CD4-positive, alpha-beta T cell treated with Interferon gamma for 1 hour (primary cell): ENCODE measurements at regions not wholly inside any gene's neighbourhood (a gene's known extent, or its start where the extent isn't known, plus 50 kb on each side); places are given as distances from the start of the nearest gene placed in this dataset.
"Not testable (repeated sequence)": the region's sequence is repeated elsewhere in the genome, so short reads cannot be mapped to it uniquely, and the experiment has no call there.

Source experiments
- DNase-seq: peaks from one replicate; pipeline ENCODE4 v3.0.0-alpha.2; 2020

DNA sequence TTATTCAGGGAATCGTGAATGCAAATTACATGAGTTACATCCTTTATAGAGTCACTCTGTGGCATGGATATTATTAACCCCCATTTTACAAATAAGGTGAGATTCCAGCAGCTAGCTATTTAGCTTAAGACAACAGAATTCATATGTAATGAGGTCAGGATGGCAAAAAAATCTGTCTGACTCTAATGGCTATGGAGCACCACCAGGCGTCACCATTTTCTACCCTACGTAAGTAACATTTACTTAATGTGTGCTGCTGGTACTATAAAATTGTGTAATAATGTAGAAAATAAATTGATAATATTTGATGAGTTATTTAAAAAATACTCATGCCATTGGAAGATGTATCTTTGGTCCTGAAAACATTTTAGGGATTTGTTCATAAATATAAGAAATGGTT lies 2040.1 kb upstream of the LRRTM1 start:
- no peak for DNase-seq

DNA sequence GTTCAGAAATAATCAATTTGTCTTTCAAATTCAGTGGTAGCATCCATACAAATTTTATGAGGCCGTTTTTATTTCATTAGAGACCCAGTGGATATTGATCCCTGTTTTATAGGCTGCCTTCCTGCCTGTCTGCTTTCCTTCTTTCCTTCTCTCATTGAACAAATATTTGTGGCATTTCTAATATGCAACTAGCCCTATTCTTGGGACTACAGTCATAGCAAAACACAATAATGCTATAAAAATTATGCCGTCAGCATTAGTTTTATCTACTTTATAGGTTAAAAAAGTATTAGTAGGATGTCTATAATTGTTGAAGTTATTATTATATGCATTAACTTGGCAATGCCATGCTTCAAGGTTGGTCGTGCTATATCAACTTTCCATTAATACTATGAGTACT lies 2037.8 kb upstream of the LRRTM1 start:
- DNase-seq, result no peak

- DNase-seq, result no peak
Observed at GRCh38 chr2:82340578-82341053, 2036.1 kb upstream of the LRRTM1 start.

DNA sequence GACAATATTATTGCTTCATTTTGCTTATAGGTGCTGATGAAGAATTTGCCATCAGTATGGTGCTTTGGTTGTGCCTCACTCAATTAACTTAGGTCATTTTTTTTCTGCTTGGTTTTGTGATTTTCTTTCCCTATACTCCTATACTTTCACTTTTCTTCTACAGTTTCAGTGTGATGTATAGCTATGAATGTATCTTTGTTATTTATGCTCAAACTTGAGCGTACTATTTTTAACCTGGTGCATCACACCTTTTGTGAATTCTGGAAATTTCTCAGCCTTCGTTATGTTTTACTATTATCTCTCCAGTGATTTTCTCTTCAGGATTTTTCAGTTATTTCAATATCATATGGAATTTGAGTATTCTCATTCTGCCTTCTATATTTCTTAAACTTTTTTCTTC lies 2035.3 kb upstream of the LRRTM1 start:
- no peak for DNase-seq

GRCh38 chr2:82333697-82334096 lies 2029.1 kb upstream of the LRRTM1 start:
- DNase-seq, result no peak

DNA sequence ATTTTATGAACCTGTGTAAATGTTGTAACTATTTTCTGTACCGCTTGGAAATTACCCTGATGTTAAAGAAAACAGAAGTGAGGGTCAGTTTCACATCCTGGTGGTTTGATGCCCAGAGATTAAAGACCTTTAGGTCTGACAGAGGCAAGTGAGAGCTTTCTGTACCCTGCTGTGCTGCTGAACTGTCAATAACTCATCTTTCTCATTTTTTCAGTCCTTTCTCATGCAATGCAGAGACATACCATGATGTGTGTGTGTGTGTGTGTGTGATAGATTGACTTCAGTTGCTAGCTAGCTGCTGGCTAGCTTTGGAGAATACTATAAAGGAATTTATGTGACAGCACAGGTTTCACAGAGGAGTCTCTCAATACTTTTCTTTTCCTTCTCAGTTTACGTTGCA lies 2025.6 kb upstream of the LRRTM1 start:
- DNase-seq, result no peak

- not testable (repeated sequence) for DNase-seq
Observed at GRCh38 chr2:82326180-82326767, 2021.7 kb upstream of the LRRTM1 start.

DNA sequence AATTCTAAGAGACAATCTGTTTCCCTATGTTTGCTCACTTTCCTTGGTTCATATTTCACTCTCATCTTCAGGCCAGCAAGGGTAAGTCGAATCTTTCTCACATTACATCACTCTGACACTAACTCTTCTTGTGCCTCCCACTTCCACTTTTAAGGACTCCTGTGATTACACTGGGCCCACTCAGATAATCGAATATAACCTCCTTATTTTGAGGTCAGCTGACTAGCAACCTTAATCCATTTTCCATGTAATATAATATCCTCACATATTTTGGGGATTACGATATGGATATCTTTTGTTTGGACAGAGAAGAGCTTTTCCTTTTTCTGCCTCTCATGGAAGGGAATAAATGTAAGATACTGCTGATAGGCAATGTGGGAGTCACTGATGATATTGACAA lies 2015.7 kb upstream of the LRRTM1 start:
- no peak for DNase-seq

DNA sequence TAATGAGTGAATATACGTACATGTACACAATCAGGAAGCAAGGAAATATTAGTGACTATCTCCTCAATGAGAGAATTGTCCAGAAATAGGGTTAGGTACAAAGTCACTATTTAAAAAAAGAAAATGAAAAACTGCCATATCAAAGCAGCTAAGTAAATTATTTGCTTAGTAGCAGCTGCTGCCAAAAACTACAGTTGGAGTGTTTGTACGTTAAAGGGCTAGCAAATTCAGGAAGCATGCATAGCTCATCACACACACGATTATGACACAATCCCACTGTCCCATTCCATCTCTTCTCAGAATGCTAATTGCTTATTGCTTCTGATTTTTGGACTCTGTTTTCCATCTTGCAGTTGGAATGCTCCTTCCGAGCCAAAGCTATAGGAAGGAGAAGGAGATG lies 2012.5 kb upstream of the LRRTM1 start:
- no peak for DNase-seq

- no peak for DNase-seq
Observed at GRCh38 chr2:82316586-82316985, 2012.0 kb upstream of the LRRTM1 start.

GRCh38 chr2:82314836-82315472 lies 2010.4 kb upstream of the LRRTM1 start:
- no peak for DNase-seq

- no peak for DNase-seq
Observed at GRCh38 chr2:82307511-82307910, 2003.0 kb upstream of the LRRTM1 start.

DNA sequence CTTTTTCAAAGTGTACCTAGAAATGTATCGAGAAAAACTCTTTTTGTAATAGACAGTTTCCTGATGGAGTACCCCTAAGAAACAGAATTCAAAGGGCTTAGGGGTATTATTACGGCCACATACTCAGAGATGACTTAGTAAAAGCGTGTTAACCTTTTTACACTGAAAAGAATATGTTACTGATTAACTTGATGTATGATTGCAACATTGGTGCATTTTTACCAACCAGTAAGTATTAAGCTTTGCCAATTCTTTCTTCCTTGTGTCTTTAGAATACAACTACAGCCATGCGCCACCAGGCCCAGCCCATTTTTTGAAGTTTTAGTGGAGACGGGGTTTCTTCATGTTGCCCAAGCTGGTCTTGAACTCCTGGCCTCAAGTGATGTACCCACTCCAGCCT lies 1997.0 kb upstream of the LRRTM1 start:
- DNase-seq, result no peak

GRCh38 chr2:82289446-82289845 lies 1984.9 kb upstream of the LRRTM1 start:
- DNase-seq, result no peak

- DNase-seq, result no peak
Observed at GRCh38 chr2:82283075-82283474, 1978.5 kb upstream of the LRRTM1 start.

DNA sequence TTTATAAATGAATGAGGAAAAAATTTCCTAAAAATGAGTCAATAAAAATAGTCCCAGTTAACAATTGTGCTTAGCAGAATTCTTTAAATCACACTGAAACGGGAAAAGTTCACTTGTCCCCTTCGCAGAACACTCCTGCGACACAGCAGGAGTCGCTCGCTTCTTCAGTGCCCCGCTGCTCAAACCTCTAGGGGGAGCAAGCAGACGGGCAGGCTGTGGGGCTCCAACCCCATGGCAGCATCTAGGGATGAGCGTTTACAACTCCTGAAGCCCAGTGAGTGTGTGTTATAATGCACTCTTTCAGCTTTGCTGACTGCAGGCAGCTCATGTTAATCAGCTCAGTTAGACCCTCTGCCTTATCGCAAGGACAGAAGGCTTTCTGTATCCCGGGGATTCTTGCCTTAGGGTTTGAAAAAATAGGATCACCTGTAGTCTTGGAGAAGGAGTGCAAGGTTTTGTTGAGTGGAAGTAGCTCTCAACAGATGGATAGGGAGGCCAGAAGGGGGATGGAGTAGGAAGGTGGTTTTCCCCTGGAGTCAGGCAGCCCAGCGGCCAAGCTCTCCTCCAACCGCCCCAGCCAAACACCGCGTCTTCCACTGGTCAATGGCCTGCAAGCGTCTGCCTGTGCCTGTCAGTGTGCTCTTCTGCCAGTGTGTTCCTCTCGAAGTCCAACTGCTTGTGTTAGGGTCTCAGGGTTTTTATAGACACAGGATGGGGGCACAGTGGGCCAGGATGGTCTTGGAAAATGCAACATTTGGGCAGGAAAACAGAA lies 1977.7 kb upstream of the LRRTM1 start:
- no peak for DNase-seq

- no peak for DNase-seq
Observed at GRCh38 chr2:82279367-82279766, 1974.8 kb upstream of the LRRTM1 start.

- no peak for DNase-seq
Observed at GRCh38 chr2:82278416-82278815, 1973.9 kb upstream of the LRRTM1 start.

DNA sequence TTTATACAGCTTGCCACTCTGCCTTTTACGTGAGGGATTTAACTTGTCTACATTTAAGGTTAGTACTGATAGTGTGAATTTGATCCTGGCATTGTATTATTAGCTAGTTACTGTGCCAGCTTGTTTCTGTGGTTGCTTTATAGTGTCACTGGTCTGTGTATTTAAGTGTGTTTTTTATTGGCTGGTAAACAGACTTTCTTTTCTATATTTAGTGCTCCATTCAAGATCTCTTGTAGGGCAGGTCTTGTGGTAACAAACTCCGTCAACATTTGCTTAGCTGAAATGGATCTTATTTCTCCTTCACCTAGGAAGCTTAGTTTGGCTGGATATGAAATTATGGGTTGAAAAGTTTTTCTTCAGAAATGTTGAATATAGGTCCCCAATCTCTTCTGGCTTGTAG lies 1971.0 kb upstream of the LRRTM1 start:
- no peak for DNase-seq

- DNase-seq, result no peak
Observed at GRCh38 chr2:82268446-82268845, 1963.9 kb upstream of the LRRTM1 start.

DNA sequence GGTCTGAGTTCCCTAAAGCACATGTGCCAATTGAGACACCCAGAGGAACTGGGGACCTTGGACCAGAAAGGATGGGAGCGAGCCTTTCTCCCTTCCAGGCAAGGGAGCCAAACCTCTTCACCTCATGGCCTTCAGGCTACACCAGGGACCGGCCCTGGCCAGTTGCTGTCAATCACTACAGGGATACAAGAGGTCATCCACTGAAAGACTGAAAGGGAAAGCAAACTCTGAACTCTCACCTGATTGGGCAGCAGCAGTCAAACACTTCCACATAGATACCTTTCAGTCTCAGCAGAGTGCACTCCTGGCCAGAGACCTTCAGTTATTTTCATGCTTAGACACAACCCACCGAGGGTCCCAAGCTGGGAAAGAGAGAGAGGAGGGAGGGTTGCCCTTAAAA lies 1956.0 kb upstream of the LRRTM1 start:
- DNase-seq, result no peak

GRCh38 chr2:82259551-82259950 lies 1955.0 kb upstream of the LRRTM1 start:
- DNase-seq, result no peak

DNA sequence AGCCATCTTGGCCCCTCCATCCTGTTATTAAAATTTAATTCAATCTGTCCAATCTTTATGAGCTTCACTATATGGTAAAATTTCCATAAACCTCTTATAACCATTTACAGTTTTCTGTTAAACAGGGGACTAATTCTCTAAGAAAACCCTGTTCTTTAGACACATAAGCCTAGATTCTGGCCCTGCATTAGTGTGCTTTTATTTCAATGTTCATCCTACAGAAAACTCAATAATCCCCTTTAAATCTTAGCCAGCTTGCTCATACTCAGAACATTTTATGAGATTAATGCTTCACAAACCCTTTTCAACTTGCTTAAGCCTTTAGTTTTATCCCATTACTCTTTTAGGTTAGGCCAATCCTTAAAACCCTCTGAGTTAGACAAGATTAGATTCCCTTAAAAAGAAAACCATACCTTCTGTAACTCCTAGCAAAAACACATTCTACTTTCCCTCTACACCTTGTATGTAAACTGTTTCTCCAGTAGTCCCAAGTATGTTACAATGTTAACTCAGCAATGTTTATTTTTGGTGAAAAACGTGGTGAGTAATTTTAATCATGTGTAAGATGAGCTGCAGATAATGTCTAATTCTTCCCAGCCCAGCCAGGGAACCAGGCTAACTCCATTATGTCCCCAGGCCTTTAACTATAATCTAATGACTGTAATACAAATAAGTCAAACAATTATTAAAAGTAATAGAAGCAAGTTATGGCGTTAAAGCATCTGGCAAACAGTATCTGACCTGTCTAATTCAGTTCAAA lies 1953.4 kb upstream of the LRRTM1 start:
- DNase-seq, result no peak
